GM23338 (cell line): ENCODE measurements at regions not wholly inside any gene's neighbourhood (a gene's known extent, or its start where the extent isn't known, plus 50 kb on each side); places are given as distances from the start of the nearest gene placed in this dataset.

Experiments used
- ATAC-seq: fragments of 200-7000 bp; cut with Tn5 transposase; 3 replicates; pipeline ENCODE4 v1.9.1; 2020
- DNase-seq: peaks from one replicate; pipeline ENCODE4 v3.0.0-alpha.2; 2015; ENCODE audit warnings: low spot score
- H2AFZ ChIP-seq: fragments of 200-600 bp; sonication (generic); 2 replicates; pipeline ENCODE4 v1.8.0; 2016; ENCODE audit warnings: antibody characterized with exemption, mild to moderate bottlenecking, moderate library complexity
- H3F3A ChIP-seq: fragments of 200-600 bp; sonication (generic); replicated peaks from 2 replicates; pipeline ENCODE4 v1.8.0; 2017; ENCODE audit warnings: antibody characterized with exemption, mixed run types, low read depth
- H3K27ac ChIP-seq: fragments of 200-600 bp; sonication (generic); 2 replicates; pipeline ENCODE4 v1.6.1; 2016; ENCODE audit warnings: low read depth
- H3K27me3 ChIP-seq: fragments of 200-600 bp; sonication (generic); 2 replicates; pipeline ENCODE4 v1.8.0; 2016; ENCODE audit warnings: mild to moderate bottlenecking, mixed run types, moderate library complexity; ENCODE audit not compliant: insufficient read depth
- H3K36me3 ChIP-seq: fragments of 200-600 bp; sonication (generic); 2 replicates; pipeline ENCODE4 v1.8.0; 2016; ENCODE audit warnings: mild to moderate bottlenecking; ENCODE audit not compliant: insufficient read depth
- H3K4me1 ChIP-seq: fragments of 200-600 bp; sonication (generic); 2 replicates; pipeline ENCODE4 v1.8.0; 2016; ENCODE audit warnings: mild to moderate bottlenecking, moderate library complexity; ENCODE audit not compliant: insufficient read depth
- H3K4me2 ChIP-seq: fragments of 200-600 bp; sonication (generic); 2 replicates; pipeline ENCODE4 v1.7.1; 2017; ENCODE audit warnings: mixed run types
- H3K4me3 ChIP-seq: fragments of 200-600 bp; sonication (generic); 2 replicates; pipeline ENCODE4 v1.6.1; 2016; ENCODE audit warnings: mixed run types
- H3K79me2 ChIP-seq: fragments of 200-600 bp; sonication (generic); replicated peaks from 2 replicates; pipeline ENCODE4 v1.8.0; 2017; ENCODE audit warnings: mild to moderate bottlenecking; ENCODE audit not compliant: insufficient read depth
- H3K9me2 ChIP-seq: fragments of 200-600 bp; sonication (generic); 2 replicates; pipeline ENCODE4 v1.8.0; 2017; ENCODE audit not compliant: insufficient read depth
- H4K20me1 ChIP-seq: fragments of 200-600 bp; sonication (generic); replicated peaks from 2 replicates; pipeline ENCODE4 v1.8.0; 2017; ENCODE audit warnings: mild to moderate bottlenecking; ENCODE audit not compliant: insufficient read depth
- H3K27ac Mint-ChIP-seq: 2 replicates; pipeline ENCODE4 v1.8.0; 2020; ENCODE audit warnings: inconsistent platforms, mild to moderate bottlenecking, moderate library complexity, mixed read lengths
- H3K27me3 Mint-ChIP-seq: 3 replicates; pipeline ENCODE4 v1.8.0; 2022; ENCODE audit warnings: low read depth, mild to moderate bottlenecking, moderate library complexity, mixed read lengths, inconsistent platforms; ENCODE audit not compliant: insufficient read depth, poor library complexity
- H3K36me3 Mint-ChIP-seq: 3 replicates; pipeline ENCODE4 v1.8.0; 2021; ENCODE audit warnings: low read depth, mild to moderate bottlenecking, inconsistent platforms, moderate library complexity, mixed read lengths
- H3K4me1 Mint-ChIP-seq: 3 replicates; pipeline ENCODE4 v1.8.0; 2020; ENCODE audit warnings: mild to moderate bottlenecking, inconsistent platforms, mixed read lengths
- H3K4me3 Mint-ChIP-seq: 3 replicates; pipeline ENCODE4 v1.8.0; 2021; ENCODE audit warnings: moderate library complexity, mild to moderate bottlenecking, inconsistent platforms, mixed read lengths
- H3K9me3 Mint-ChIP-seq: 3 replicates; pipeline ENCODE4 v1.8.0; 2020; ENCODE audit warnings: moderate library complexity, mild to moderate bottlenecking, inconsistent platforms, mixed read lengths
- CREB1 ChIP-seq: fragments of 250-450 bp; sonication (Bioruptor Pico); IDR thresholded peaks from 2 replicates; pipeline ENCODE4 v1.5.0; 2020; ENCODE audit warnings: low read depth, mild to moderate bottlenecking, moderate library complexity
- EZH2 ChIP-seq: fragments of 200-600 bp; sonication (generic); IDR thresholded peaks from one replicate; pipeline ENCODE4 v1.8.0; 2017; ENCODE audit warnings: antibody characterized with exemption, mild to moderate bottlenecking, low read depth; ENCODE audit not compliant: unreplicated experiment
- JUNB ChIP-seq: IDR thresholded peaks from one replicate; pipeline ENCODE4 v1.6.1; 2016; ENCODE audit warnings: antibody characterized with exemption; ENCODE audit not compliant: unreplicated experiment
- POLR2AphosphoS5 ChIP-seq: IDR thresholded peaks from 2 replicates; pipeline ENCODE4 v1.6.1; 2016; ENCODE audit warnings: antibody characterized with exemption, low read depth
- STAT1 ChIP-seq: IDR thresholded peaks from one replicate; pipeline ENCODE4 v1.6.1; 2016; ENCODE audit warnings: antibody characterized with exemption; ENCODE audit not compliant: unreplicated experiment
- ZNF114 ChIP-seq: fragments of 250-450 bp; sonication (Bioruptor Pico); IDR thresholded peaks from 2 replicates; pipeline ENCODE4 v1.5.0; 2020; ENCODE audit warnings: mild to moderate bottlenecking, moderate library complexity
- ZNF331 ChIP-seq: fragments of 250-450 bp; sonication (Bioruptor Pico); IDR thresholded peaks from 2 replicates; pipeline ENCODE4 v1.5.0; 2020; ENCODE audit warnings: low read depth, mild to moderate bottlenecking, moderate library complexity
- TF ChIP-seq, protein P1 (sequence below): IDR thresholded peaks from 2 replicates; pipeline ENCODE4 v1.6.1; 2016; ENCODE audit warnings: antibody characterized with exemption
- TF ChIP-seq, protein P2 (sequence below): fragments of 250-450 bp; sonication (Bioruptor Pico); IDR thresholded peaks from 2 replicates; pipeline ENCODE4 v1.5.0; 2020; ENCODE audit warnings: mild to moderate bottlenecking, moderate library complexity
- TF ChIP-seq, protein P3 (sequence below): IDR thresholded peaks from one replicate; pipeline ENCODE4 v1.6.1; 2018; ENCODE audit warnings: antibody characterized with exemption; ENCODE audit not compliant: unreplicated experiment

DNA sequence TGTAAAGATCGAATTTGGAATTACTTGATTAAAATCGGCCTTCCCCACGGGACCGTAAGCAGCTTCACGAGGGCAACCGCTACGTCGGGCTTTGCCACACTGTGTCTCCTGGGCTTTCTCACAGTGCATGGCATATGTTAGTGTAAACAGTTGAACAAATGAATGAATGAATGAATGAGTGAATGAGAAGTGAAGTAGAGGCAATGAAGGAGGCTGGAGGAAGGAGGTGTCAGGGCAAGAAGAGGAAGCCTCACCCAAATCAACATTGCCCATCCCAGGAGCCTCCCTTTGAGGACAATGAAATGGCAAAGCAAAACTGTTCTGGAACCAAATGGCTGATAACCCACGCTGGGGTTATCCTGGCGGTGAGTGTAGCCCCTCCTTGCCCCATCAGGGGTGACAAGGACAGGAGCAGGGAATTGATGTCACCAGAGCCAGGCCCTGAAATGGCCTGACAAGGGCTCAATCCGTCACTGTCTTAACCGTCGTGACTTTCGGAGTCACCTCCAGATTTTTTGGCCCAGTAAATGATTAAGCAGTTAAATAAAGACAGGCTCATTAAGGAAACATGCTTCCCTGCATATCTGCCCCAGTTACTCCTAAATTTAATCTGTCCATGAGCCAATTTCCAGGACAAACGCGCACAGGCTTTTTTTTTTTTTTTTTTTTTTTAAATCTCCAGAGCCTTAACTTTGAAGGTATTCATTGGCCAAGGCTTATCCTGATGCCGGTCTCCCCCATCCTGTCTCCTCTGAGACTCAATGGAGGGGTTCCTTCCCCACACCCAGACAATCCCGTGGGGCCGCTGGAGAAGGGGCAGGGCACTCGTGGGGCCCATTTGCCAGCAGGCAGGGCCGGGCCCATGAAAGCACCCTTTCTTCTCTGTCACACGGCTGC is 88.4 kb upstream of the BOD1 start:
- Mint-ChIP-seq H3K4me3 (no peak overlapping the region), H3K4me1 (peaks cover 11% of the 10 kb centered on the region; the same call in 2 of the 3 replicates), H3K36me3 (no peaks in the 10 kb centered on the region), H3K27ac (no peak overlapping the region), H3K27me3 (no peaks in the 10 kb centered on the region), H3K9me3 (no peaks in the 10 kb centered on the region)
- peaks cover under 1% of the 10 kb centered on the region; the same call in 1 of the 2 replicates for H3K4me1 ChIP-seq
- H3K4me2 ChIP-seq: no peak overlapping the region
- H2AFZ ChIP-seq: no peak overlapping the region
- no peaks in the 10 kb centered on the region for H3K9me2 ChIP-seq
- H3K36me3 ChIP-seq: no peaks in the 10 kb centered on the region
- no peaks in the 10 kb centered on the region for H4K20me1 ChIP-seq
- no peak overlapping the region for H3K27ac ChIP-seq
- DNase-seq (no peak), ATAC-seq (no peak)
- H3F3A ChIP-seq: no peaks in the 10 kb centered on the region
- TF ChIP-seq STAT1 (no peak), ZNF331 (CRISPR knock-in tag) (no peak), EZH2 (no peak), POLR2AphosphoS5 (no peak), CREB1 (CRISPR knock-in tag) (no peak), JUNB (no peak), ZNF114 (CRISPR knock-in tag) (no peak)
- TF ChIP-seq, protein P1, sequence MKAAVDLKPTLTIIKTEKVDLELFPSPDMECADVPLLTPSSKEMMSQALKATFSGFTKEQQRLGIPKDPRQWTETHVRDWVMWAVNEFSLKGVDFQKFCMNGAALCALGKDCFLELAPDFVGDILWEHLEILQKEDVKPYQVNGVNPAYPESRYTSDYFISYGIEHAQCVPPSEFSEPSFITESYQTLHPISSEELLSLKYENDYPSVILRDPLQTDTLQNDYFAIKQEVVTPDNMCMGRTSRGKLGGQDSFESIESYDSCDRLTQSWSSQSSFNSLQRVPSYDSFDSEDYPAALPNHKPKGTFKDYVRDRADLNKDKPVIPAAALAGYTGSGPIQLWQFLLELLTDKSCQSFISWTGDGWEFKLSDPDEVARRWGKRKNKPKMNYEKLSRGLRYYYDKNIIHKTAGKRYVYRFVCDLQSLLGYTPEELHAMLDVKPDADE: no peak
- TF ChIP-seq, protein P2, sequence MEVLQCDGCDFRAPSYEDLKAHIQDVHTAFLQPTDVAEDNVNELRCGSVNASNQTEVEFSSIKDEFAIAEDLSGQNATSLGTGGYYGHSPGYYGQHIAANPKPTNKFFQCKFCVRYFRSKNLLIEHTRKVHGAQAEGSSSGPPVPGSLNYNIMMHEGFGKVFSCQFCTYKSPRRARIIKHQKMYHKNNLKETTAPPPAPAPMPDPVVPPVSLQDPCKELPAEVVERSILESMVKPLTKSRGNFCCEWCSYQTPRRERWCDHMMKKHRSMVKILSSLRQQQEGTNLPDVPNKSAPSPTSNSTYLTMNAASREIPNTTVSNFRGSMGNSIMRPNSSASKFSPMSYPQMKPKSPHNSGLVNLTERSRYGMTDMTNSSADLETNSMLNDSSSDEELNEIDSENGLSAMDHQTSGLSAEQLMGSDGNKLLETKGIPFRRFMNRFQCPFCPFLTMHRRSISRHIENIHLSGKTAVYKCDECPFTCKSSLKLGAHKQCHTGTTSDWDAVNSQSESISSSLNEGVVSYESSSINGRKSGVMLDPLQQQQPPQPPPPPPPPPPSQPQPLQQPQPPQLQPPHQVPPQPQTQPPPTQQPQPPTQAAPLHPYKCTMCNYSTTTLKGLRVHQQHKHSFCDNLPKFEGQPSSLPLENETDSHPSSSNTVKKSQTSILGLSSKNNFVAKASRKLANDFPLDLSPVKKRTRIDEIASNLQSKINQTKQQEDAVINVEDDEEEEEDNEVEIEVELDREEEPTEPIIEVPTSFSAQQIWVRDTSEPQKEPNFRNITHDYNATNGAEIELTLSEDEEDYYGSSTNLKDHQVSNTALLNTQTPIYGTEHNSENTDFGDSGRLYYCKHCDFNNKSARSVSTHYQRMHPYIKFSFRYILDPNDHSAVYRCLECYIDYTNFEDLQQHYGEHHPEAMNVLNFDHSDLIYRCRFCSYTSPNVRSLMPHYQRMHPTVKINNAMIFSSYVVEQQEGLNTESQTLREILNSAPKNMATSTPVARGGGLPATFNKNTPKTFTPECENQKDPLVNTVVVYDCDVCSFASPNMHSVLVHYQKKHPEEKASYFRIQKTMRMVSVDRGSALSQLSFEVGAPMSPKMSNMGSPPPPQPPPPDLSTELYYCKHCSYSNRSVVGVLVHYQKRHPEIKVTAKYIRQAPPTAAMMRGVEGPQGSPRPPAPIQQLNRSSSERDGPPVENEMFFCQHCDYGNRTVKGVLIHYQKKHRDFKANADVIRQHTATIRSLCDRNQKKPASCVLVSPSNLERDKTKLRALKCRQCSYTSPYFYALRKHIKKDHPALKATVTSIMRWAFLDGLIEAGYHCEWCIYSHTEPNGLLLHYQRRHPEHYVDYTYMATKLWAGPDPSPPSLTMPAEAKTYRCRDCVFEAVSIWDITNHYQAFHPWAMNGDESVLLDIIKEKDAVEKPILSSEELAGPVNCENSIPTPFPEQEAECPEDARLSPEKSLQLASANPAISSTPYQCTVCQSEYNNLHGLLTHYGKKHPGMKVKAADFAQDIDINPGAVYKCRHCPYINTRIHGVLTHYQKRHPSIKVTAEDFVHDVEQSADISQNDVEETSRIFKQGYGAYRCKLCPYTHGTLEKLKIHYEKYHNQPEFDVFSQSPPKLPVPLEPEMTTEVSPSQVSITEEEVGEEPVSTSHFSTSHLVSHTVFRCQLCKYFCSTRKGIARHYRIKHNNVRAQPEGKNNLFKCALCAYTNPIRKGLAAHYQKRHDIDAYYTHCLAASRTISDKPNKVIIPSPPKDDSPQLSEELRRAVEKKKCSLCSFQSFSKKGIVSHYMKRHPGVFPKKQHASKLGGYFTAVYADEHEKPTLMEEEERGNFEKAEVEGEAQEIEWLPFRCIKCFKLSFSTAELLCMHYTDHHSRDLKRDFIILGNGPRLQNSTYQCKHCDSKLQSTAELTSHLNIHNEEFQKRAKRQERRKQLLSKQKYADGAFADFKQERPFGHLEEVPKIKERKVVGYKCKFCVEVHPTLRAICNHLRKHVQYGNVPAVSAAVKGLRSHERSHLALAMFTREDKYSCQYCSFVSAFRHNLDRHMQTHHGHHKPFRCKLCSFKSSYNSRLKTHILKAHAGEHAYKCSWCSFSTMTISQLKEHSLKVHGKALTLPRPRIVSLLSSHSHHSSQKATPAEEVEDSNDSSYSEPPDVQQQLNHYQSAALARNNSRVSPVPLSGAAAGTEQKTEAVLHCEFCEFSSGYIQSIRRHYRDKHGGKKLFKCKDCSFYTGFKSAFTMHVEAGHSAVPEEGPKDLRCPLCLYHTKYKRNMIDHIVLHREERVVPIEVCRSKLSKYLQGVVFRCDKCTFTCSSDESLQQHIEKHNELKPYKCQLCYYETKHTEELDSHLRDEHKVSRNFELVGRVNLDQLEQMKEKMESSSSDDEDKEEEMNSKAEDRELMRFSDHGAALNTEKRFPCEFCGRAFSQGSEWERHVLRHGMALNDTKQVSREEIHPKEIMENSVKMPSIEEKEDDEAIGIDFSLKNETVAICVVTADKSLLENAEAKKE (CRISPR knock-in tag): no peak
- TF ChIP-seq, protein P3, sequence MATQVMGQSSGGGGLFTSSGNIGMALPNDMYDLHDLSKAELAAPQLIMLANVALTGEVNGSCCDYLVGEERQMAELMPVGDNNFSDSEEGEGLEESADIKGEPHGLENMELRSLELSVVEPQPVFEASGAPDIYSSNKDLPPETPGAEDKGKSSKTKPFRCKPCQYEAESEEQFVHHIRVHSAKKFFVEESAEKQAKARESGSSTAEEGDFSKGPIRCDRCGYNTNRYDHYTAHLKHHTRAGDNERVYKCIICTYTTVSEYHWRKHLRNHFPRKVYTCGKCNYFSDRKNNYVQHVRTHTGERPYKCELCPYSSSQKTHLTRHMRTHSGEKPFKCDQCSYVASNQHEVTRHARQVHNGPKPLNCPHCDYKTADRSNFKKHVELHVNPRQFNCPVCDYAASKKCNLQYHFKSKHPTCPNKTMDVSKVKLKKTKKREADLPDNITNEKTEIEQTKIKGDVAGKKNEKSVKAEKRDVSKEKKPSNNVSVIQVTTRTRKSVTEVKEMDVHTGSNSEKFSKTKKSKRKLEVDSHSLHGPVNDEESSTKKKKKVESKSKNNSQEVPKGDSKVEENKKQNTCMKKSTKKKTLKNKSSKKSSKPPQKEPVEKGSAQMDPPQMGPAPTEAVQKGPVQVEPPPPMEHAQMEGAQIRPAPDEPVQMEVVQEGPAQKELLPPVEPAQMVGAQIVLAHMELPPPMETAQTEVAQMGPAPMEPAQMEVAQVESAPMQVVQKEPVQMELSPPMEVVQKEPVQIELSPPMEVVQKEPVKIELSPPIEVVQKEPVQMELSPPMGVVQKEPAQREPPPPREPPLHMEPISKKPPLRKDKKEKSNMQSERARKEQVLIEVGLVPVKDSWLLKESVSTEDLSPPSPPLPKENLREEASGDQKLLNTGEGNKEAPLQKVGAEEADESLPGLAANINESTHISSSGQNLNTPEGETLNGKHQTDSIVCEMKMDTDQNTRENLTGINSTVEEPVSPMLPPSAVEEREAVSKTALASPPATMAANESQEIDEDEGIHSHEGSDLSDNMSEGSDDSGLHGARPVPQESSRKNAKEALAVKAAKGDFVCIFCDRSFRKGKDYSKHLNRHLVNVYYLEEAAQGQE: no peak
- H3K4me3 ChIP-seq: no peak overlapping the region
- no peaks in the 10 kb centered on the region for H3K79me2 ChIP-seq
- no peaks in the 10 kb centered on the region for H3K27me3 ChIP-seq
